ENCODE measurements at regions not wholly inside any gene's neighbourhood (a gene's known extent, or its start where the extent isn't known, plus 50 kb on each side); places are given as distances from the start of the nearest gene placed in this dataset.

DNA sequence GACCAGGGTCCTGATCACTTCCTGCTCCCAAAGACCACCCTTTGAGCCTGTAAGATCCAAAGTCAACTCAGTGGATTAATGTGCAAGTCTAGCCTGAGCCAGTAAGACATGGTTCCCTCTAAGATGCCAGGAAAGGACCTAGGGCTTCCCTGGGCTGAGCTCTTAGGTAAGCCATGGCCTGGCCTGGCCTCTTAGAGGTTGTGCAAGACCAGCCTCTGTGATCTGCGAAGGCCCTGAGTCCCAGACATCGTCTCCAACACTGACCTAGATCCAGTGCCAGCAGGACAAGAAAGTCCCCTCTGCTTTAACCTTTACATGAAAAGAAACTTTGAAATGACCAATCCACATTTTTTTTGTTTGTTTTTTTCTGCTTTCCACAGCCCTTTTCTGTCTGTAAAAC, 73.6 kb upstream of the CYP1B1 start:
- H3K9me2 ChIP-seq (ENCODE audit: insufficient read depth, low read length) = no peaks in the 10 kb centered on the region
- no peak overlapping the region for H3K4me3 ChIP-seq (ENCODE audit: low read length)
- H3K4me2 ChIP-seq (ENCODE audit: low read length) = no peak overlapping the region
- no peaks in the 10 kb centered on the region for H3K27me3 ChIP-seq (ENCODE audit: insufficient read depth, low read depth, low read length)
- no peaks in the 10 kb centered on the region for H3F3A ChIP-seq (ENCODE audit: insufficient read depth, low read length, poor library complexity, severe bottlenecking)
- no peaks in the 10 kb centered on the region for H3K79me2 ChIP-seq (replicated peaks; ENCODE audit: insufficient read depth, low read length)
- H3K9me3 ChIP-seq (ENCODE audit: low read length) = no peaks in the 10 kb centered on the region
- no peak overlapping the region for H3K27ac ChIP-seq (ENCODE audit: low read length)
- H3K9ac ChIP-seq (ENCODE audit: low read length) = no peak overlapping the region
- no peak for TF ChIP-seq EZH2 (IDR thresholded peaks at IDR 0.05; ENCODE audit: borderline replicate concordance, insufficient read depth, low read length, poor library complexity, severe bottlenecking)
- no peak overlapping the region for H2AFZ ChIP-seq (ENCODE audit: low read depth, low read length)
- H3K36me3 ChIP-seq (ENCODE audit: insufficient read depth, low read length) = no peaks in the 10 kb centered on the region
- no peaks in the 10 kb centered on the region for H4K20me1 ChIP-seq (ENCODE audit: insufficient read depth)

DNA sequence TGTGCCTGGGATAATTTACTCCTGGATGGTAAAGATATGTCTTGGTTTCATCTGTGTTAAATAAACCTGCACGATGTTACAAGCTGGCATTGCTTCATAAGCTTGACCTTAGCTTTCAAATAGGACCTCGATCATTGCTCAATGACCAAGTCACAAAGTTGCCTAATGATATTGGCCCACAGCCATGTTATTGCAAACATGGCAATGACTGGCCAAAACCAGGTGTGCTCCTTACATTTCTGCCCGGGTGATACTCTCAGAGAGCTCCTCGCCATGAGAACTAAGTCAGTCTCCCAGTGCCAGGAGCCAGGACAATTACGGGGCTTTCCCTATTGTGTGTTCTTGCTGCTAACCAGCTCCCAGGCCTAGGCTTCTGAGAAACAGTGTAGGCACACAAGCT, 72.5 kb upstream of the CYP1B1 start:
- Histone ChIP-seq H3K9me2 (ENCODE audit: insufficient read depth, low read length) (no peaks in the 10 kb centered on the region), H3K36me3 (ENCODE audit: insufficient read depth, low read length) (no peaks in the 10 kb centered on the region), H3K27me3 (ENCODE audit: insufficient read depth, low read depth, low read length) (no peaks in the 10 kb centered on the region), H3K79me2 (replicated peaks; ENCODE audit: insufficient read depth, low read length) (no peaks in the 10 kb centered on the region), H3K9me3 (ENCODE audit: low read length) (no peaks in the 10 kb centered on the region), H2AFZ (ENCODE audit: low read depth, low read length) (no peak overlapping the region), H4K20me1 (ENCODE audit: insufficient read depth) (no peaks in the 10 kb centered on the region), H3F3A (ENCODE audit: insufficient read depth, low read length, poor library complexity, severe bottlenecking) (no peaks in the 10 kb centered on the region), H3K9ac (ENCODE audit: low read length) (no peak overlapping the region), H3K4me2 (ENCODE audit: low read length) (no peak overlapping the region), H3K4me3 (ENCODE audit: low read length) (no peak overlapping the region), H3K27ac (ENCODE audit: low read length) (no peak overlapping the region)
- TF ChIP-seq RAD21 (conservative IDR thresholded peaks at IDR 0.05) = no peak
- TF ChIP-seq, protein P1, sequence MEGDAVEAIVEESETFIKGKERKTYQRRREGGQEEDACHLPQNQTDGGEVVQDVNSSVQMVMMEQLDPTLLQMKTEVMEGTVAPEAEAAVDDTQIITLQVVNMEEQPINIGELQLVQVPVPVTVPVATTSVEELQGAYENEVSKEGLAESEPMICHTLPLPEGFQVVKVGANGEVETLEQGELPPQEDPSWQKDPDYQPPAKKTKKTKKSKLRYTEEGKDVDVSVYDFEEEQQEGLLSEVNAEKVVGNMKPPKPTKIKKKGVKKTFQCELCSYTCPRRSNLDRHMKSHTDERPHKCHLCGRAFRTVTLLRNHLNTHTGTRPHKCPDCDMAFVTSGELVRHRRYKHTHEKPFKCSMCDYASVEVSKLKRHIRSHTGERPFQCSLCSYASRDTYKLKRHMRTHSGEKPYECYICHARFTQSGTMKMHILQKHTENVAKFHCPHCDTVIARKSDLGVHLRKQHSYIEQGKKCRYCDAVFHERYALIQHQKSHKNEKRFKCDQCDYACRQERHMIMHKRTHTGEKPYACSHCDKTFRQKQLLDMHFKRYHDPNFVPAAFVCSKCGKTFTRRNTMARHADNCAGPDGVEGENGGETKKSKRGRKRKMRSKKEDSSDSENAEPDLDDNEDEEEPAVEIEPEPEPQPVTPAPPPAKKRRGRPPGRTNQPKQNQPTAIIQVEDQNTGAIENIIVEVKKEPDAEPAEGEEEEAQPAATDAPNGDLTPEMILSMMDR (IDR thresholded peaks at IDR 0.05; ENCODE audit: poor library complexity, severe bottlenecking) = no peak
- no peak for TF ChIP-seq MXI1 (conservative IDR thresholded peaks at IDR 0.05; ENCODE audit: poor library complexity, severe bottlenecking)
- no peak for TF ChIP-seq TAF1 (IDR thresholded peaks at IDR 0.05; ENCODE audit: low read depth)

DNA sequence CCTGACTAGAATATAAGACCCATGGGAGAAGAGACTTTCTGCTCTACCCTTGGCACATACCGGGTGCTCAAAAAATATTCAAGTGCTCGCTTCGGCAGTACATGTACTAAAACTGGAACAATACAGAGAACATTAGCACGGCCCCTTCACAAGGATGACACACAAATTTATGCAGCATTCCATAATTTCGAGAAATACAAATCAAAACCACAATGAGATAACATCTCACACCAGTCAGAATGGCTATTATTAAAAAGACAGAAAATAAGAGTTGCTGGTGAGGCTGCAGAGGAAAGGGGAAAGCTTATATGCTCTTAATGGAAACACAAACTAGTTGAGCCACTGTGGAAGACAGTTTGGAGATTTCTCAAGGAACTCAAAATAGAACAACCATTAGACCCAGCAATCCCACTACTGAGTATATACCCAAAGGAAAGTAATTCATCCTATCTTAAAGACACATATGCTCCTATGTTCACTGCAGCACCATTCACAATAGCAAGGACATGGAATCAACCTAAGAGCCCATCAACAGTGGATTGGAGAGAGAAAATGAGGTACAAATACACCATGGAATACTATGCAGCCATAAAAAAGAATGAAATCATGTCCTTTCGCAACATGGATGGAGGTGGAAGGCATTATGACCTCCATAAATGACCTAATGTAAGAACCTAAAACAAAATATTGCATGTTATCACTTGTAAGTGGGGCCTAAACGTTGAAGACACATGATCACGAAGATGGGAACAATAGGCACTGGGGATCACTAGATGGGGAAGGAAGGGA, 71.6 kb upstream of the CYP1B1 start:
- H2AFZ ChIP-seq (ENCODE audit: low read depth, low read length) = no peak overlapping the region
- no peaks in the 10 kb centered on the region for H3K27me3 ChIP-seq (ENCODE audit: insufficient read depth, low read depth, low read length)
- no peaks in the 10 kb centered on the region for H3F3A ChIP-seq (ENCODE audit: insufficient read depth, low read length, poor library complexity, severe bottlenecking)
- H3K4me3 ChIP-seq (ENCODE audit: low read length) = no peak overlapping the region
- H3K36me3 ChIP-seq (ENCODE audit: insufficient read depth, low read length) = no peaks in the 10 kb centered on the region
- no peaks in the 10 kb centered on the region for H3K79me2 ChIP-seq (replicated peaks; ENCODE audit: insufficient read depth, low read length)
- H4K20me1 ChIP-seq (ENCODE audit: insufficient read depth) = no peaks in the 10 kb centered on the region
- no peak overlapping the region for H3K9ac ChIP-seq (ENCODE audit: low read length)
- H3K9me3 ChIP-seq (ENCODE audit: low read length) = no peaks in the 10 kb centered on the region
- TF ChIP-seq, protein P2, sequence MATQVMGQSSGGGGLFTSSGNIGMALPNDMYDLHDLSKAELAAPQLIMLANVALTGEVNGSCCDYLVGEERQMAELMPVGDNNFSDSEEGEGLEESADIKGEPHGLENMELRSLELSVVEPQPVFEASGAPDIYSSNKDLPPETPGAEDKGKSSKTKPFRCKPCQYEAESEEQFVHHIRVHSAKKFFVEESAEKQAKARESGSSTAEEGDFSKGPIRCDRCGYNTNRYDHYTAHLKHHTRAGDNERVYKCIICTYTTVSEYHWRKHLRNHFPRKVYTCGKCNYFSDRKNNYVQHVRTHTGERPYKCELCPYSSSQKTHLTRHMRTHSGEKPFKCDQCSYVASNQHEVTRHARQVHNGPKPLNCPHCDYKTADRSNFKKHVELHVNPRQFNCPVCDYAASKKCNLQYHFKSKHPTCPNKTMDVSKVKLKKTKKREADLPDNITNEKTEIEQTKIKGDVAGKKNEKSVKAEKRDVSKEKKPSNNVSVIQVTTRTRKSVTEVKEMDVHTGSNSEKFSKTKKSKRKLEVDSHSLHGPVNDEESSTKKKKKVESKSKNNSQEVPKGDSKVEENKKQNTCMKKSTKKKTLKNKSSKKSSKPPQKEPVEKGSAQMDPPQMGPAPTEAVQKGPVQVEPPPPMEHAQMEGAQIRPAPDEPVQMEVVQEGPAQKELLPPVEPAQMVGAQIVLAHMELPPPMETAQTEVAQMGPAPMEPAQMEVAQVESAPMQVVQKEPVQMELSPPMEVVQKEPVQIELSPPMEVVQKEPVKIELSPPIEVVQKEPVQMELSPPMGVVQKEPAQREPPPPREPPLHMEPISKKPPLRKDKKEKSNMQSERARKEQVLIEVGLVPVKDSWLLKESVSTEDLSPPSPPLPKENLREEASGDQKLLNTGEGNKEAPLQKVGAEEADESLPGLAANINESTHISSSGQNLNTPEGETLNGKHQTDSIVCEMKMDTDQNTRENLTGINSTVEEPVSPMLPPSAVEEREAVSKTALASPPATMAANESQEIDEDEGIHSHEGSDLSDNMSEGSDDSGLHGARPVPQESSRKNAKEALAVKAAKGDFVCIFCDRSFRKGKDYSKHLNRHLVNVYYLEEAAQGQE (IDR thresholded peaks at IDR 0.05; ENCODE audit: borderline replicate concordance) = no peak
- TF ChIP-seq MXI1 (conservative IDR thresholded peaks at IDR 0.05; ENCODE audit: poor library complexity, severe bottlenecking) (no peak), TAF1 (IDR thresholded peaks at IDR 0.05; ENCODE audit: low read depth) (no peak), EP300 (conservative IDR thresholded peaks at IDR 0.05; ENCODE audit: poor library complexity, severe bottlenecking) (no peak), EZH2 (IDR thresholded peaks at IDR 0.05; ENCODE audit: borderline replicate concordance, insufficient read depth, low read length, poor library complexity, severe bottlenecking) (no peak), SMC3 (conservative IDR thresholded peaks at IDR 0.05; ENCODE audit: poor library complexity) (no peak), RAD21 (conservative IDR thresholded peaks at IDR 0.05) (no peak), POLR2AphosphoS5 (IDR thresholded peaks at IDR 0.05) (no peak)
- TF ChIP-seq, protein P1 (IDR thresholded peaks at IDR 0.05; ENCODE audit: poor library complexity, severe bottlenecking) = no peak
- no peak overlapping the region for H3K4me2 ChIP-seq (ENCODE audit: low read length)
- no peaks in the 10 kb centered on the region for H3K9me2 ChIP-seq (ENCODE audit: insufficient read depth, low read length)
- H3K27ac ChIP-seq (ENCODE audit: low read length) = no peak overlapping the region
